Hepatocyte (in vitro differentiated cells): ENCODE measurements at regions not wholly inside any gene's neighbourhood (a gene's known extent, or its start where the extent isn't known, plus 50 kb on each side); places are given as distances from the start of the nearest gene placed in this dataset.

Experiments
- CTCF ChIP-seq: fragments of 200-600 bp; sonication (generic); IDR thresholded peaks from 2 replicates; pipeline ENCODE4 v1.5.1; 2016; ENCODE audit warnings: antibody characterized with exemption, mild to moderate bottlenecking; ENCODE audit not compliant: poor library complexity
- EZH2 ChIP-seq: fragments of 200-600 bp; sonication (generic); IDR thresholded peaks from 2 replicates; pipeline ENCODE4 v1.6.1; 2016; ENCODE audit warnings: antibody characterized with exemption, mild to moderate bottlenecking, borderline replicate concordance

- TF ChIP-seq CTCF = no peak
- no peak for TF ChIP-seq EZH2
Observed at GRCh38 chr5:31059889-31060288, 133.6 kb upstream of the CDH6 start.
